Naive thymus-derived CD4-positive, alpha-beta T cell (primary cell): ENCODE measurements at regions not wholly inside any gene's neighbourhood (a gene's known extent, or its start where the extent isn't known, plus 50 kb on each side); places are given as distances from the start of the nearest gene placed in this dataset.

Experiments used
- ATAC-seq: fragments of 150-1000 bp; cut with Tn5 transposase; 2 replicates; pipeline ENCODE4 v1.10.0; 2021; ENCODE audit warnings: mild to moderate bottlenecking, moderate library complexity
- CTCF ChIA-PET: fragments of 350-600 bp; sonication (Branson Sonifier 250); formaldehyde crosslinking; loops from one replicate; lab custom pipeline; 2021; ENCODE audit warnings: antibody characterized with exemption; lab: Charles Lee
- POLR2A ChIA-PET: fragments of 350-600 bp; sonication (Branson Sonifier 250); formaldehyde crosslinking; loops from one replicate; lab custom pipeline; 2021; ENCODE audit warnings: antibody characterized with exemption, inconsistent platforms; lab: Charles Lee
- DNase-seq, 9 donors: peaks; one replicate each; pipeline versions ENCODE4 v3.0.0 to v3.0.0-alpha.2; 2020 to 2022; ENCODE audit warnings: mixed read lengths in 1 of 9
- H3K27ac ChIP-seq: one replicate; pipeline ENCODE4 v1.7.0; 2013; ENCODE audit warnings: mild to moderate bottlenecking, low read depth, low read length, moderate library complexity
- H3K27me3 ChIP-seq, 2 donors: one replicate each; pipeline ENCODE4 v1.7.0; 2013; ENCODE audit warnings: low read length in 2 of 2, mild to moderate bottlenecking in 2 of 2, moderate library complexity in 2 of 2; ENCODE audit not compliant: control insufficient read depth in 2 of 2, insufficient read depth in 2 of 2
- H3K36me3 ChIP-seq, 3 experiments: 1 replicate in 2 of 3; 2 replicates in 1 of 3; pipeline ENCODE4 v1.7.0; 2013; ENCODE audit warnings: low read length in 3 of 3, mild to moderate bottlenecking in 3 of 3, moderate library complexity in 1 of 3; ENCODE audit not compliant: insufficient read depth in 3 of 3, control insufficient read depth in 2 of 3
- H3K4me1 ChIP-seq, 2 donors: one replicate each; pipeline ENCODE4 v1.7.0; 2013; ENCODE audit warnings: low read length in 2 of 2, mild to moderate bottlenecking in 2 of 2, moderate library complexity in 1 of 2; ENCODE audit not compliant: control insufficient read depth in 2 of 2, insufficient read depth in 2 of 2
- H3K4me3 ChIP-seq: 2 replicates; pipeline ENCODE4 v1.7.0; 2013; ENCODE audit warnings: mild to moderate bottlenecking, low read length
- H3K9me3 ChIP-seq, 3 experiments: 1 replicate in 2 of 3; 2 replicates in 1 of 3; pipeline ENCODE4 v1.7.0; 2013; ENCODE audit warnings: low read length in 3 of 3; ENCODE audit not compliant: control insufficient read depth in 2 of 3
- H3K27ac Mint-ChIP-seq, 9 donors: one replicate each; pipeline ENCODE4 v1.8.0; 2020 to 2022; ENCODE audit warnings: mixed read lengths in 9 of 9, mild to moderate bottlenecking in 8 of 9, moderate library complexity in 5 of 9, inconsistent platforms in 2 of 9
- H3K27me3 Mint-ChIP-seq, 5 donors: one replicate each; pipeline ENCODE4 v1.8.0; 2021 to 2022; ENCODE audit warnings: mixed read lengths in 5 of 5, mild to moderate bottlenecking in 1 of 5
- H3K36me3 Mint-ChIP-seq, 5 donors: one replicate each; pipeline ENCODE4 v1.8.0; 2020 to 2022; ENCODE audit warnings: mixed read lengths in 5 of 5, mild to moderate bottlenecking in 3 of 5, inconsistent platforms in 1 of 5
- H3K4me1 Mint-ChIP-seq, 7 donors: one replicate each; pipeline ENCODE4 v1.8.0; 2020 to 2022; ENCODE audit warnings: mixed read lengths in 7 of 7, mild to moderate bottlenecking in 3 of 7, inconsistent platforms in 1 of 7
- H3K4me3 Mint-ChIP-seq, 10 donors: one replicate each; pipeline ENCODE4 v1.8.0; 2020 to 2022; ENCODE audit warnings: mild to moderate bottlenecking in 10 of 10, mixed read lengths in 10 of 10, moderate library complexity in 6 of 10, inconsistent platforms in 2 of 10
- H3K9me3 Mint-ChIP-seq, 11 donors: one replicate each; pipeline ENCODE4 v1.8.0; 2020 to 2022; ENCODE audit warnings: mixed read lengths in 11 of 11, mild to moderate bottlenecking in 4 of 11, inconsistent platforms in 1 of 11, moderate library complexity in 1 of 11
- intact Hi-C, 2 donors: fragments of 100-400 bp; cut with micrococcal nuclease; formaldehyde crosslinking; loops; one replicate each; pipeline ENCODE4 v1.15.1; 2023

- H3K4me1 ChIP-seq, result no peaks in the 10 kb centered on the region
- H3K36me3 ChIP-seq, result no peaks in the 10 kb centered on the region
- intact Hi-C loops, result no loop called here
- DNase-seq, result no peak
- ChIA-PET POLR2A (no interaction called here), CTCF (no interaction called here)
- H3K27me3 ChIP-seq, result no peaks in the 10 kb centered on the region
- H3K4me3 ChIP-seq, result no peak overlapping the region
- H3K27ac Mint-ChIP-seq, result no peak overlapping the region
- H3K9me3 Mint-ChIP-seq, result peaks cover 3 to 25% (median 15%) of the 10 kb centered on the region in 11 donors
- H3K27me3 Mint-ChIP-seq, result no peaks in the 10 kb centered on the region
- no peak overlapping the region for H3K4me3 Mint-ChIP-seq
- H3K9me3 ChIP-seq, result peaks cover 0 to 3% (median 0%) of the 10 kb centered on the region in 3 experiments
- H3K4me1 Mint-ChIP-seq, result peaks cover 0 to 1% (median 0%) of the 10 kb centered on the region in 7 donors
- no peak overlapping the region for H3K27ac ChIP-seq
- ATAC-seq, result no peak
- no peaks in the 10 kb centered on the region for H3K36me3 Mint-ChIP-seq
Observed at GRCh38 chr4:28916585-28916984, 1803.6 kb upstream of the PCDH7 start.

- Histone ChIP-seq H3K4me3 (no peak overlapping the region), H3K9me3 (peaks cover 0 to 3% (median 0%) of the 10 kb centered on the region in 3 experiments), H3K36me3 (no peaks in the 10 kb centered on the region), H3K27ac (no peak overlapping the region), H3K4me1 (no peaks in the 10 kb centered on the region), H3K27me3 (no peaks in the 10 kb centered on the region)
- no peaks in the 10 kb centered on the region for H3K36me3 Mint-ChIP-seq
- ChIA-PET POLR2A (no interaction called here), CTCF (no interaction called here)
- intact Hi-C loops, result no loop called here
- no peak overlapping the region for H3K27ac Mint-ChIP-seq
- no peak for ATAC-seq
- peaks cover 0 to 1% (median 0%) of the 10 kb centered on the region in 7 donors for H3K4me1 Mint-ChIP-seq
- peaks cover 5 to 26% (median 16%) of the 10 kb centered on the region in 11 donors for H3K9me3 Mint-ChIP-seq
- H3K4me3 Mint-ChIP-seq, result no peak overlapping the region
- DNase-seq, result no peak
- no peaks in the 10 kb centered on the region for H3K27me3 Mint-ChIP-seq
Observed at GRCh38 chr4:28918871-28919270, 1801.3 kb upstream of the PCDH7 start.

GRCh38 chr4:28921886-28922285, 1798.3 kb upstream of the PCDH7 start:
- no peak overlapping the region for H3K27ac Mint-ChIP-seq
- ChIA-PET POLR2A (no interaction called here), CTCF (no interaction called here)
- no peak for DNase-seq
- no peaks in the 10 kb centered on the region for H3K4me1 ChIP-seq
- no peak for ATAC-seq
- H3K36me3 Mint-ChIP-seq, result no peaks in the 10 kb centered on the region
- H3K9me3 Mint-ChIP-seq, result peaks cover 3 to 20% (median 13%) of the 10 kb centered on the region in 11 donors
- H3K4me3 ChIP-seq, result no peak overlapping the region
- H3K27me3 ChIP-seq, result no peaks in the 10 kb centered on the region
- H3K36me3 ChIP-seq, result no peaks in the 10 kb centered on the region
- H3K4me1 Mint-ChIP-seq, result peaks cover 0 to 1% (median 0%) of the 10 kb centered on the region in 7 donors
- intact Hi-C loops, result no loop called here
- no peak overlapping the region for H3K4me3 Mint-ChIP-seq
- no peak overlapping the region for H3K27ac ChIP-seq
- peaks cover 0 to 3% (median 0%) of the 10 kb centered on the region in 3 experiments for H3K9me3 ChIP-seq
- H3K27me3 Mint-ChIP-seq, result no peaks in the 10 kb centered on the region

GRCh38 chr4:28926156-28926555, 1794.0 kb upstream of the PCDH7 start:
- H3K27ac Mint-ChIP-seq, result no peak overlapping the region
- Histone ChIP-seq H3K4me3 (no peak overlapping the region), H3K36me3 (no peaks in the 10 kb centered on the region), H3K27me3 (no peaks in the 10 kb centered on the region), H3K4me1 (no peaks in the 10 kb centered on the region), H3K9me3 (no peaks in the 10 kb centered on the region), H3K27ac (no peak overlapping the region)
- no peaks in the 10 kb centered on the region for H3K4me1 Mint-ChIP-seq
- no peaks in the 10 kb centered on the region for H3K27me3 Mint-ChIP-seq
- CTCF ChIA-PET, result no interaction called here
- ATAC-seq (no peak), DNase-seq (no peak)
- intact Hi-C loops, result no loop called here
- H3K4me3 Mint-ChIP-seq, result no peak overlapping the region
- POLR2A ChIA-PET, result no interaction called here
- no peaks in the 10 kb centered on the region for H3K36me3 Mint-ChIP-seq
- peaks cover 0 to 14% (median 6%) of the 10 kb centered on the region in 11 donors for H3K9me3 Mint-ChIP-seq

- no peaks in the 10 kb centered on the region for H3K36me3 ChIP-seq
- no peaks in the 10 kb centered on the region for H3K9me3 ChIP-seq
- no peaks in the 10 kb centered on the region for H3K4me1 ChIP-seq
- H3K27me3 Mint-ChIP-seq, result no peaks in the 10 kb centered on the region
- H3K9me3 Mint-ChIP-seq, result peaks cover 4 to 25% (median 14%) of the 10 kb centered on the region in 11 donors
- no peak overlapping the region for H3K27ac Mint-ChIP-seq
- no peak overlapping the region for H3K4me3 Mint-ChIP-seq
- ChIA-PET POLR2A (no interaction called here), CTCF (no interaction called here)
- no peak for DNase-seq
- peaks cover 0 to 4% (median 0%) of the 10 kb centered on the region in 5 donors for H3K36me3 Mint-ChIP-seq
- H3K27me3 ChIP-seq, result no peaks in the 10 kb centered on the region
- H3K27ac ChIP-seq, result no peak overlapping the region
- H3K4me1 Mint-ChIP-seq, result no peaks in the 10 kb centered on the region
- H3K4me3 ChIP-seq, result no peak overlapping the region
- ATAC-seq, result no peak
- intact Hi-C loops, result no loop called here
Observed at GRCh38 chr4:28942631-28943030, 1777.5 kb upstream of the PCDH7 start.

GRCh38 chr4:28947374-28947773, 1772.8 kb upstream of the PCDH7 start:
- no peak for ATAC-seq
- no peaks in the 10 kb centered on the region for H3K4me1 Mint-ChIP-seq
- no peaks in the 10 kb centered on the region for H3K27me3 ChIP-seq
- no peak overlapping the region for H3K27ac ChIP-seq
- H3K27ac Mint-ChIP-seq, result no peak overlapping the region
- peaks cover 0 to 2% (median 0%) of the 10 kb centered on the region in 5 donors for H3K36me3 Mint-ChIP-seq
- H3K9me3 Mint-ChIP-seq, result peaks cover 2 to 20% (median 9%) of the 10 kb centered on the region in 11 donors
- POLR2A ChIA-PET, result no interaction called here
- H3K4me3 ChIP-seq, result no peak overlapping the region
- no peaks in the 10 kb centered on the region for H3K9me3 ChIP-seq
- intact Hi-C loops, result no loop called here
- CTCF ChIA-PET, result no interaction called here
- no peaks in the 10 kb centered on the region for H3K36me3 ChIP-seq
- H3K27me3 Mint-ChIP-seq, result no peaks in the 10 kb centered on the region
- H3K4me1 ChIP-seq, result no peaks in the 10 kb centered on the region
- DNase-seq, result no peak
- H3K4me3 Mint-ChIP-seq, result no peak overlapping the region

- no peaks in the 10 kb centered on the region for H3K36me3 ChIP-seq
- Mint-ChIP-seq H3K27me3 (no peaks in the 10 kb centered on the region), H3K36me3 (no peaks in the 10 kb centered on the region), H3K4me1 (no peaks in the 10 kb centered on the region), H3K4me3 (no peak overlapping the region), H3K9me3 (peaks cover 2 to 15% (median 6%) of the 10 kb centered on the region in 11 donors), H3K27ac (no peak overlapping the region)
- no peak overlapping the region for H3K27ac ChIP-seq
- H3K27me3 ChIP-seq, result no peaks in the 10 kb centered on the region
- ATAC-seq (no peak), DNase-seq (no peak)
- CTCF ChIA-PET, result no interaction called here
- H3K9me3 ChIP-seq, result no peaks in the 10 kb centered on the region
- POLR2A ChIA-PET, result no interaction called here
- no peak overlapping the region for H3K4me3 ChIP-seq
- H3K4me1 ChIP-seq, result no peaks in the 10 kb centered on the region
- intact Hi-C loops, result no loop called here
Observed at GRCh38 chr4:28948501-28948900, 1771.7 kb upstream of the PCDH7 start.
